PC-9 (cell line): ENCODE measurements at regions not wholly inside any gene's neighbourhood (a gene's known extent, or its start where the extent isn't known, plus 50 kb on each side); places are given as distances from the start of the nearest gene placed in this dataset.

ENCODE experiments used
- EZH2 ChIP-seq: fragments of 200-600 bp; sonication (generic); IDR thresholded peaks from 2 replicates; pipeline ENCODE4 v1.8.0; 2017; ENCODE audit warnings: antibody characterized with exemption, low read depth
- TF ChIP-seq, protein P1 (sequence below): fragments of 200-600 bp; sonication (generic); conservative IDR thresholded peaks from 2 replicates; pipeline ENCODE4 v1.6.1; 2017; ENCODE audit warnings: mixed run types, antibody characterized with exemption, mild to moderate bottlenecking, moderate library complexity

DNA sequence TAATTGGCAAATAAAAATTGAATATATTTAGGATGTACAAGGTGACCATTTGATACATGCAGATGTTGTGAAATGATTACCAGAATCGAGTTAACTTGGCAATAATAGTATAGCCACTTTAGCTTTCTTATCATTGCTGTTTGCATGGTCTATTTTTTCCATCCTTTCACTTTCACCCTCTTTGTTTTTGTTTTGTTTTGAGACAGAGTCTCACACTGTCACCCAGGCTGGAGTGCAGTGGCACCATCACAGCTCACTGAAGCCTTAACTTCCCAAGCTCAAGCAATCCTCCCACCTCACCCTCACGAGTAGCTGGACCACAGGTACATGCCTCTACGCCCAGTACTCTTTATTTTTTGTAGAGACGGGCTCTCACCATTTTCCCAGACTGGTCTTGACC lies 218.6 kb upstream of the ADGRL3 start:
- TF ChIP-seq, protein P1, sequence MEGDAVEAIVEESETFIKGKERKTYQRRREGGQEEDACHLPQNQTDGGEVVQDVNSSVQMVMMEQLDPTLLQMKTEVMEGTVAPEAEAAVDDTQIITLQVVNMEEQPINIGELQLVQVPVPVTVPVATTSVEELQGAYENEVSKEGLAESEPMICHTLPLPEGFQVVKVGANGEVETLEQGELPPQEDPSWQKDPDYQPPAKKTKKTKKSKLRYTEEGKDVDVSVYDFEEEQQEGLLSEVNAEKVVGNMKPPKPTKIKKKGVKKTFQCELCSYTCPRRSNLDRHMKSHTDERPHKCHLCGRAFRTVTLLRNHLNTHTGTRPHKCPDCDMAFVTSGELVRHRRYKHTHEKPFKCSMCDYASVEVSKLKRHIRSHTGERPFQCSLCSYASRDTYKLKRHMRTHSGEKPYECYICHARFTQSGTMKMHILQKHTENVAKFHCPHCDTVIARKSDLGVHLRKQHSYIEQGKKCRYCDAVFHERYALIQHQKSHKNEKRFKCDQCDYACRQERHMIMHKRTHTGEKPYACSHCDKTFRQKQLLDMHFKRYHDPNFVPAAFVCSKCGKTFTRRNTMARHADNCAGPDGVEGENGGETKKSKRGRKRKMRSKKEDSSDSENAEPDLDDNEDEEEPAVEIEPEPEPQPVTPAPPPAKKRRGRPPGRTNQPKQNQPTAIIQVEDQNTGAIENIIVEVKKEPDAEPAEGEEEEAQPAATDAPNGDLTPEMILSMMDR = no peak
- TF ChIP-seq EZH2 = no peak
